HG03571 (cell line): ENCODE measurements at regions not wholly inside any gene's neighbourhood (a gene's known extent, or its start where the extent isn't known, plus 50 kb on each side); places are given as distances from the start of the nearest gene placed in this dataset.

ENCODE experiments used
- ATAC-seq: cut with Tn5 transposase; IDR thresholded peaks from one replicate; pipeline ENCODE4 v1.9.1; 2021; ENCODE audit not compliant: unreplicated experiment

DNA sequence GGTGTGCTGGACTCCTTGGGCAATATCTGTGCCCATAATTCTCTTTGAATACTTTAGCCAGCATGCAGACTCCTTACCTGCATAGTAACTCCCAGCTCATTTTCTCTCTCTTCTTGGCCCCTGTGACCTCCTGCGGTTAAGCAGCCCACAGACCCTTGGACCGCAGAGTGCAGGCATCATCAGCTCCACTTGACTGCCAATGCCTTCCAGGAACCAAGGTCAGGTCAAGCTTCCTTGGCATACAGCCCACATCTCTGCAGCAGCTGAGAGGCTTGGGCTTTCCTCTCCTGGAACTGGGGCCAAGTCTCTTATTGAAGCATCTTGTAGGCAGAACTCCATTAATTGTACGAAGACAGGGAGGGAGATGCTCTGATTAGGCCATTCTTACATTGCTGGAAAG is 130.1 kb upstream of the PIEZO2 start:
- no peak for ATAC-seq

- ATAC-seq, result no peak
These were observed 127.3 kb upstream of the PIEZO2 start for GRCh38 chr18:11276678-11277077.

- ATAC-seq, result no peak
These were observed 124.9 kb upstream of the PIEZO2 start for GRCh38 chr18:11274144-11274794.

DNA sequence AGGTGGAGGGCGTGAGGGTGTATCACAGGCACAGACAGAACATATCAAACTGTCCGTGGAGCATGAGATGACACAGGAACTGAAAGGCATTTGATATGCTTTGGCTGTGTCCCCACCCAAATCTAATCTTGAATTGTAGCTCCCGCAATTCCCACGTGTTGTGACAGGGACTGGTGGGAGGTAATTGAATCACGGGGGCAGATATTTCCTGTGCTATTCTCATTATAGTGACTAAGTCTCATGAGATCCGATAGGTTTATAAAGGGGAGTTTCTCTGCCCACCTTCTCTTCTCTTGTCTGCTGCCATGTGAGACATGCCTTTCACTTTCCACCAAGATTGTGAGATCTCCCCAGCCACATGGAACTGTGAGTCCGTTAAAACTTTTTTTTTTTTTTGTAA is 123.1 kb upstream of the PIEZO2 start:
- no peak for ATAC-seq

- no peak for ATAC-seq
These were observed 122.6 kb upstream of the PIEZO2 start for GRCh38 chr18:11271954-11272353.

GRCh38 chr18:11269257-11269656 is 119.9 kb upstream of the PIEZO2 start:
- no peak for ATAC-seq

DNA sequence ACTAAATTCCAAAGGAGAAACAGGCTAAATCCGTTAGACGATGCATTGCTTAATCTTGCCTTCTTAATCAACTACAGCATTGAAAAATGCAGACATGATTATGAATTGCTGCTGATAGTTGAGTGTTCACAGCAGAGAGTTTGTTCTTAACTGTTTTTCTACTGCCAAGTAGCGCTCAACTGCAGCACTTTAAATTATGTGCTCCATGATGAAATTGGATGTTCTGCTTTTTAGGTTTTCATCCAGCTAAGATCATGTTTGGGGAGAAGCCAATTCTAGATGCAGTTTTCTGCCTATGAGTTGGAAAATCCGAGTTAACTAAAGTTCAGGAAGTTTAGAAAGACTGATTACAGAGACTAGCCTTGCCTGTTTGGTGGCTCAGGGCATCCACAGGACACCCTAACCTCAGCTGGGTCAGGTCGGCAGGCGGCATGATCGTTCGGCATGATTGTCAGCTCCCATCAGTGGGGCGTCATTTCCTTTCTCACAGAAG is 119.4 kb upstream of the PIEZO2 start:
- ATAC-seq, result no peak

DNA sequence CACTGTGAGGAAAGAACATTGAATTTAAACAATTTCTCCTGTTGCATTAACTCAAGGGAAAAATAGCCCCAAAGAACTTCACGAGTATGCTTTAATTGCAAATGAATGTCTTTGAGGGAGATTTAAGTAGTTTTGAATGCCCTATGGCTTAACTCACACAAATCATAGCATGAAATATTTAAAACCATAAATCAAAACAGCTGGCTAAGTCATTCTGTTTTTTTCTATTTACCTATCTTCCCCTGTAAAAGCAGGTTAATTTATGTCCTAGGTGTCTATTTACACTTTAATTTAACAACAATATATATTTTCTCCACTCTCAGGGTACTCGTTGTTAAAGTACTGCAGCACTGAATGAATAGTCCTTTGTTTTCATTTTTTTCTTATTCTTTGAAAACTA is 118.8 kb upstream of the PIEZO2 start:
- no peak for ATAC-seq

GRCh38 chr18:11266781-11267480 is 117.6 kb upstream of the PIEZO2 start:
- no peak for ATAC-seq

DNA sequence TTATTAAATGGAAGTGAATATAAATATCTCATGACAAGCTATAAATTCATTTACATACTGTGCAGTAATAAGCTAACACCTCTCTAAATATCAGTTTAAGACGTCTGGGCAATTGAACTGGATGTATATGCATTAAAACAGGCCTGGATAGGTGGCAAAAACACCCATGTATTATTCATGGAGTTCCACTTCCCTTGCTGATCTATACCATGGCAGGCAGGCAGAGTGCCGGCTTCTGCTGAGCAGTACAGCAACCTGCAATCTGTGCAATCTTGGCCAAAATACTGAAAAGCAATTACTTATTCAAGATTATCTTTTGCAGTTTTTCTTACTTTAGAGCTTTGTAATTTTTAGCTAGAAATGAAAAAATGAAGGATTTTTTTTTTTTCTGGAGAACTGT is 112.1 kb upstream of the PIEZO2 start:
- no peak for ATAC-seq

- ATAC-seq, result no peak
These were observed 111.6 kb upstream of the PIEZO2 start for GRCh38 chr18:11260961-11261461.

- no peak for ATAC-seq
These were observed 110.2 kb upstream of the PIEZO2 start for GRCh38 chr18:11259469-11260150.

GRCh38 chr18:11258039-11258610 is 108.8 kb upstream of the PIEZO2 start:
- no peak for ATAC-seq

DNA sequence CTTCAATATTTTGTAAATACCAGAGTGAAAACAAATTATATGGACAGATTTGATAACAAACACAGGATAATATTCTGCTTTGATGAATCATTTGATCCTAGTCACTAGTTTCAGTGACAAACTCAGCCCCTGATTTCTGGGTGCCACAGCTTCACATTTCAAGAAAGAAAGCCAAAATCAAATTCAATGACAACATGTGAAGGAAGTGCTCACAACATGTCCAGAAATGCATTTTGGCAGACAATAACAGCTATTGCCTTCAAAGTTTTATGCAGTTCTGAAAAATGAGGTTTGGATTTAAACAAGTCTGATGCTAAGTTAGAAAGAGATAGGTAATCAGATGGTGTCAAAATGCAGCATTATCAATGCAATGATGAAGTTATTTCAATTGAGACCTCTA is 106.9 kb upstream of the PIEZO2 start:
- ATAC-seq, result no peak

GRCh38 chr18:11251891-11252270 is 102.5 kb upstream of the PIEZO2 start:
- no peak for ATAC-seq

DNA sequence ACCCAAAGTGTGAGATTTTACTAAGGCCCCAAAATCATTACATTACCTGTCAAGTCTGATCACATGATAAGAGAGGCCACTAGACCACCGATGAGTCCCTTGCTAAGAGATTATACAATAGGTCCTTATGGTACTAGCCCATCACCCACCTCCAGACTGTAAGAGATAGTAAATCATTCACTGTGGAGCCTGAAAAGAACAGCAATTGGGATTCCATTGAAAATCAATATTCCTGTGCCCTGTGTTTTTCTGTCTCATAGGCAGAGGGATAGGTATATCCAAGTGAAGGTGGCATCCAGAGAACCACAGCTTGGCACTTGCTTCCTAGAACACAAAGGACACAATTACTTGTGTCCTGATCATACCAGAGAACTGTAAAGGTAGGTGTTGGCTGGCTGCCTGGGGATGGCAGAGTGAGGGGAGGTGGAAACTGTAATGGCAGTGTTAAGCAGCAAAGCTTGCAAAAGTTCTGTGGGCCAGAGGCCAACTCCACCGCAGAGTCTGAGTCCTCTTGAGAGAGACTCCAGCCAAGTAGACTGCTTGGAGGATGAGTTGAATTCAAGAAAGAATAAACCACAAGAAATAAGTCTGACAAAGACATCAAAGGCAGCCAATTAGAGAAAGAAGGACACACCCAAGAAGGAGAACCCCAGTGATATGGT is 102.0 kb upstream of the PIEZO2 start:
- no peak for ATAC-seq

GRCh38 chr18:11249391-11249790 is 100.0 kb upstream of the PIEZO2 start:
- no peak for ATAC-seq

- no peak for ATAC-seq
These were observed 98.1 kb upstream of the PIEZO2 start for GRCh38 chr18:11247381-11247970.

- ATAC-seq, result no peak
These were observed 97.3 kb upstream of the PIEZO2 start for GRCh38 chr18:11246495-11247300.

- ATAC-seq, result no peak
These were observed 96.5 kb upstream of the PIEZO2 start for GRCh38 chr18:11245879-11246278.
